Esophagus squamous epithelium (tissue), 5 donors: ENCODE measurements at regions not wholly inside any gene's neighbourhood (a gene's known extent, or its start where the extent isn't known, plus 50 kb on each side); places are given as distances from the start of the nearest gene placed in this dataset.
"Not testable (repeated sequence)": the region's sequence is repeated elsewhere in the genome, so short reads cannot be mapped to it uniquely, and the experiment has no call there.

Experiments used
- DNase-seq: peaks from one replicate; lab custom pipeline; 2025; lab: John Stamatoyannopoulos, UW
- H3K27ac ChIP-seq, 4 donors: fragments of 200-600 bp; sonication (generic); one replicate each; pipeline ENCODE4 v1.5.1; 2016 to 2019; ENCODE audit warnings: mild to moderate bottlenecking in 1 of 4
- H3K27me3 ChIP-seq, 4 donors: fragments of 200-600 bp; sonication (generic); 1 replicate in 3 of 4; 2 replicates in 1 of 4; pipeline versions ENCODE4 v1.5.1 to v1.6.0; 2017 to 2021; ENCODE audit warnings: antibody characterized with exemption in 1 of 4
- H3K36me3 ChIP-seq, 3 donors: fragments of 200-600 bp; sonication (generic); one replicate each; pipeline ENCODE4 v1.5.1; 2016 to 2019
- H3K4me1 ChIP-seq, 3 donors: fragments of 200-600 bp; sonication (generic); one replicate each; pipeline ENCODE4 v1.5.1; 2017 to 2019
- H3K4me3 ChIP-seq, 4 donors: fragments of 200-600 bp; sonication (generic); 1 replicate in 3 of 4; 2 replicates in 1 of 4; pipeline ENCODE4 v1.5.1; 2016 to 2019; ENCODE audit warnings: mild to moderate bottlenecking in 2 of 4, moderate library complexity in 1 of 4
- H3K9me3 ChIP-seq, 3 donors: fragments of 200-600 bp; sonication (generic); one replicate each; pipeline ENCODE4 v1.5.1; 2016 to 2019
- POLR2A ChIP-seq, 4 donors: fragments of 450-650 bp; IDR thresholded peaks; one replicate each; pipeline ENCODE4 v1.6.1; 2017; ENCODE audit warnings: antibody characterized with exemption in 4 of 4, mild to moderate bottlenecking in 4 of 4, moderate library complexity in 3 of 4
- WGBS, 2 donors: methylation state at CpG; one replicate each; pipeline ENCODE4 v1.1.5; 2018; 5-methylcytosine and 5-hydroxymethylcytosine counted together
- intact Hi-C: fragments of 100-400 bp; cut with DNase I; formaldehyde crosslinking; loops from one replicate; pipeline ENCODE4 v1.15.0; 2022
- TF ChIP-seq, protein P1 (sequence below), 6 experiments: fragments of 450-650 bp in 4 of 6; fragments of 200-600 bp in 2 of 6; sonication (generic) in 2 of 6; IDR thresholded peaks; one replicate each; pipeline ENCODE4 v1.5.1; 2016 to 2019; ENCODE audit warnings: antibody characterized with exemption in 6 of 6, mild to moderate bottlenecking in 4 of 6, moderate library complexity in 4 of 6
- donor health status: DM: yes; HTN: yes; CAD: no.

- intact Hi-C loops, result no loop called here
- Histone ChIP-seq H3K9me3 (peaks cover 0 to 9% (median 4%) of the 10 kb centered on the region in 3 donors), H3K27ac (no peak overlapping the region), H3K27me3 (no peaks in the 10 kb centered on the region), H3K4me3 (no peak overlapping the region), H3K36me3 (no peaks in the 10 kb centered on the region), H3K4me1 (no peaks in the 10 kb centered on the region)
- TF ChIP-seq, protein P1, sequence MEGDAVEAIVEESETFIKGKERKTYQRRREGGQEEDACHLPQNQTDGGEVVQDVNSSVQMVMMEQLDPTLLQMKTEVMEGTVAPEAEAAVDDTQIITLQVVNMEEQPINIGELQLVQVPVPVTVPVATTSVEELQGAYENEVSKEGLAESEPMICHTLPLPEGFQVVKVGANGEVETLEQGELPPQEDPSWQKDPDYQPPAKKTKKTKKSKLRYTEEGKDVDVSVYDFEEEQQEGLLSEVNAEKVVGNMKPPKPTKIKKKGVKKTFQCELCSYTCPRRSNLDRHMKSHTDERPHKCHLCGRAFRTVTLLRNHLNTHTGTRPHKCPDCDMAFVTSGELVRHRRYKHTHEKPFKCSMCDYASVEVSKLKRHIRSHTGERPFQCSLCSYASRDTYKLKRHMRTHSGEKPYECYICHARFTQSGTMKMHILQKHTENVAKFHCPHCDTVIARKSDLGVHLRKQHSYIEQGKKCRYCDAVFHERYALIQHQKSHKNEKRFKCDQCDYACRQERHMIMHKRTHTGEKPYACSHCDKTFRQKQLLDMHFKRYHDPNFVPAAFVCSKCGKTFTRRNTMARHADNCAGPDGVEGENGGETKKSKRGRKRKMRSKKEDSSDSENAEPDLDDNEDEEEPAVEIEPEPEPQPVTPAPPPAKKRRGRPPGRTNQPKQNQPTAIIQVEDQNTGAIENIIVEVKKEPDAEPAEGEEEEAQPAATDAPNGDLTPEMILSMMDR (IDR thresholded peaks at IDR 0.05), result no peak
- TF ChIP-seq POLR2A (IDR thresholded peaks at IDR 0.05), result no peak
- WGBS, 2 donors, result 24 to 34% methylated on average over 6 of the region's 6 CpGs
- DNase-seq, result no peak
Measured at GRCh38 chr14:21791749-21792148, 118.1 kb upstream of the OR4E1 start.

DNA sequence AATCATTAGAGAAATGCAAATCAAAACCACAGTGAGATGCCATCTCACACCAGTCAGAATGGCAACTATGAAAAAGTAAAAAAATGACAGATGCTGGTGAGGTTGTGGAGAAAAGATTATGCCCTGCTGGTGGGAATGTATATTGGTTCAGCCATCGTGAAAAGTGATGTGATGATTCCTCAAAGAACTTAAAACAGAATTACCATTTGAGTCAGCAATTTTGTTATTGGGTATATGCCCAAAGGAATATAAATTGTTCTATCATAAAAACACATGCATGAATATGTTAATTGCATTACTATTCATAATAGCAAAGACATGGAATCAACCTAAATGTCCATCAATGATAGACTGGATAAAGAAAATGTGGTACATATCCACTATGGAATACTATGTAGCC lies 115.1 kb upstream of the OR4E1 start:
- DNase-seq, H3K9me3 ChIP-seq, H3K4me1 ChIP-seq, H3K36me3 ChIP-seq, intact Hi-C loops, H3K27ac ChIP-seq, H3K4me3 ChIP-seq, H3K27me3 ChIP-seq: not testable (repeated sequence)
- WGBS, 2 donors, result 44 to 45% methylated on average over 1 of the region's 1 CpG

DNA sequence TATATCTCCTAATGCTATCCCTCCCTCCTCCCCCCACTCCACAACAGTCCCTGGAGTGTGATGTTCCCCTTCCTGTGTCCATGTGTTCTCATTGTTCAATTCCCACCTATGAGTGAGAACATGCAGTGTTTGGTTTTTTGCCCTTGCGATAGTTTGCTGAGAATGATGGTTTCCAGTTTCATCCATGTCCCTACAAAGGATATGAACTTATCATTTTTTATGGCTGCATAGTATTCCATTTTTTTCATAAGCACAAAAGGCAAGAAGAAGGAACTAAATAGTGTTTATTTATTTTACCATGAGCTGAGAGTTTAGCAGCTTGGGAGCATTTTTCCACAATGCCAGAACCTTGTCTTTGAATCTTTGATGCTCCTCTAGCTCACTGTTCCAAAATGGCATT lies 113.6 kb upstream of the OR4E1 start:
- H3K9me3 ChIP-seq, H3K4me3 ChIP-seq, H3K27me3 ChIP-seq, H3K36me3 ChIP-seq, DNase-seq, H3K27ac ChIP-seq, H3K4me1 ChIP-seq, intact Hi-C loops: not testable (repeated sequence)
- WGBS, 2 donors, result 79 to 90% methylated on average over 1 of the region's 1 CpG

- H3K27me3 ChIP-seq, result peaks cover 0 to 18% (median 0%) of the 10 kb centered on the region in 4 donors
- WGBS, 2 donors, result 91% methylated on average over 4 of the region's 6 CpGs; no CpG with 5 or more reads in 1 of the 2 donors
- H3K9me3 ChIP-seq, result no peaks in the 10 kb centered on the region
- TF ChIP-seq POLR2A (IDR thresholded peaks at IDR 0.05), result no peak
- TF ChIP-seq, protein P1 (IDR thresholded peaks at IDR 0.05), result no peak
- no peaks in the 10 kb centered on the region for H3K4me1 ChIP-seq
- intact Hi-C loops, result no loop called here
- no peak for DNase-seq
- H3K36me3 ChIP-seq, result no peaks in the 10 kb centered on the region
- no peak overlapping the region for H3K27ac ChIP-seq
- H3K4me3 ChIP-seq, result no peak overlapping the region
Measured at GRCh38 chr14:21781543-21781942, 107.9 kb upstream of the OR4E1 start.

GRCh38 chr14:21780429-21781084 lies 106.9 kb upstream of the OR4E1 start:
- Histone ChIP-seq H3K9me3 (no peaks in the 10 kb centered on the region), H3K27me3 (peaks cover 0 to 25% (median 0%) of the 10 kb centered on the region in 4 donors), H3K27ac (no peak overlapping the region), H3K36me3 (no peaks in the 10 kb centered on the region), H3K4me1 (no peaks in the 10 kb centered on the region), H3K4me3 (no peak overlapping the region)
- TF ChIP-seq POLR2A (IDR thresholded peaks at IDR 0.05), result no peak
- TF ChIP-seq, protein P1 (IDR thresholded peaks at IDR 0.05), result no peak
- intact Hi-C loops, result no loop called here
- no peak for DNase-seq
- 98 to 100% methylated on average over 4 to 7 of the region's 14 CpGs for WGBS, 2 donors

- WGBS, 2 donors, result 50 to 82% methylated on average over 1 of the region's 1 CpG
- intact Hi-C loops, result no loop called here
- TF ChIP-seq, protein P1 (IDR thresholded peaks at IDR 0.05), result peak in 1 of 6 experiments; percentile 6
- TF ChIP-seq POLR2A (IDR thresholded peaks at IDR 0.05), result no peak
- Histone ChIP-seq H3K4me1 (peaks cover 0 to 22% (median 0%) of the 10 kb centered on the region in 3 donors), H3K36me3 (no peaks in the 10 kb centered on the region), H3K9me3 (no peaks in the 10 kb centered on the region), H3K27me3 (peaks cover 0 to 25% (median 0%) of the 10 kb centered on the region in 4 donors), H3K4me3 (no peak overlapping the region), H3K27ac (no peak overlapping the region)
- DNase-seq, result no peak
Measured at GRCh38 chr14:21771671-21772070, 98.1 kb upstream of the OR4E1 start.
